ENCODE measurements at regions not wholly inside any gene's neighbourhood (a gene's known extent, or its start where the extent isn't known, plus 50 kb on each side); places are given as distances from the start of the nearest gene placed in this dataset.

- no peak for TF ChIP-seq SNAI2 (CRISPR knock-in tag; IDR thresholded peaks at IDR 0.05)
- no peak for TF ChIP-seq ZNF8 (CRISPR knock-in tag; IDR thresholded peaks at IDR 0.05)
- no peak for TF ChIP-seq ARNTL (CRISPR knock-in tag; IDR thresholded peaks at IDR 0.05; ENCODE audit: borderline replicate concordance, low read depth)
- TF ChIP-seq CSRNP3 (CRISPR knock-in tag; IDR thresholded peaks at IDR 0.05) = no peak
- no peak for TF ChIP-seq ZFP3 (CRISPR knock-in tag; IDR thresholded peaks at IDR 0.05)
- no peak for TF ChIP-seq PPARA (CRISPR knock-in tag; IDR thresholded peaks at IDR 0.05; ENCODE audit: borderline replicate concordance)
Observed at GRCh38 chr9:75636427-75637045, 253.9 kb upstream of the PCSK5 start.

Data from SK-N-SH treated with all-trans-retinoic acid at 6 μM for 48 hours (cell line).